Suppressor macrophage treated with lipopolysaccharide for 4 hours (primary cell): ENCODE measurements at regions not wholly inside any gene's neighbourhood (a gene's known extent, or its start where the extent isn't known, plus 50 kb on each side); places are given as distances from the start of the nearest gene placed in this dataset.
"Not testable (repeated sequence)": the region's sequence is repeated elsewhere in the genome, so short reads cannot be mapped to it uniquely, and the experiment has no call there.

Experiments used
- DNase-seq: peaks from one replicate; pipeline ENCODE4 v3.0.0-alpha.2; 2020

DNA sequence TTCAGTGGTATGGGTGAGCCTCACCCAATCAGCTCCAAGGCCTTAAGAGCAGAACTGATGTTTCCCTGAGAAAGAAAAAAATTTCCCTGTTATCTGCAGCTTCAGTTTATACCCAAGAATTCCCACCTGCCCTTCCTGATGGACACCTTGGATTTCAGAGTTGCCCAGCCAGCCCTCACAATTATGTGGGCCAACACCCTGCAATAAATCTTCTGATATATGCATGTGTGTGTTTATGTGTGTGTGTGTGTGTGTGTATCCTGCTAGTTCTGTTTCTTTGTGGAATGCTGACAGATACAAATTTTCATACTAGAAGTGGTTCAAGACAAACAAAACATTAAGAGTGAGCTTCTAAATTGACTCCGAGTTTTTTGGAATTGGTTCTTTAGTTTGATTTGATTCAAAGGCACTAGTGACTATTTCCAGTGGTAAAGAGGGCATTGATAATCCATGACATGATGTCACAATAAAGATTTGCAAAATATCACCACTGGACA, 246.6 kb upstream of the BTBD3 start:
- no peak for DNase-seq

DNA sequence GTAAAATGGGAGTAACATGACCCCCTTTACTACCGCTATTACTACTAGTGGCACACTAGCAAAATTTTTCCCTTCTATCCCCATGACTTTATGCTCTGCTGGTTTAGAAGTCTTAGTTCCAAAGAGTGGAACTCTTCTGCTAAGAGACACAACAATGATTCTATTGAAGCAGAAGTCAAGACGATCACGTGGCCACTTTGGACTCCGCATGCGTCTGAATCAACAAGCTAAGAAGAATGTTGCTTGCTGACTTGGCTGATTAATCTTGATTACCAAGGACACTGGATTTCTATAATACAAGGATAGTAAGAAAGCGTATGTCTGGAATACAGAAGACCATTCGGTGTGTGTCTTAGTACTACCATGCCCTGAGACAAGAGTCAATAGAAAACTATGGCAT, 244.7 kb upstream of the BTBD3 start:
- DNase-seq = no peak

DNA sequence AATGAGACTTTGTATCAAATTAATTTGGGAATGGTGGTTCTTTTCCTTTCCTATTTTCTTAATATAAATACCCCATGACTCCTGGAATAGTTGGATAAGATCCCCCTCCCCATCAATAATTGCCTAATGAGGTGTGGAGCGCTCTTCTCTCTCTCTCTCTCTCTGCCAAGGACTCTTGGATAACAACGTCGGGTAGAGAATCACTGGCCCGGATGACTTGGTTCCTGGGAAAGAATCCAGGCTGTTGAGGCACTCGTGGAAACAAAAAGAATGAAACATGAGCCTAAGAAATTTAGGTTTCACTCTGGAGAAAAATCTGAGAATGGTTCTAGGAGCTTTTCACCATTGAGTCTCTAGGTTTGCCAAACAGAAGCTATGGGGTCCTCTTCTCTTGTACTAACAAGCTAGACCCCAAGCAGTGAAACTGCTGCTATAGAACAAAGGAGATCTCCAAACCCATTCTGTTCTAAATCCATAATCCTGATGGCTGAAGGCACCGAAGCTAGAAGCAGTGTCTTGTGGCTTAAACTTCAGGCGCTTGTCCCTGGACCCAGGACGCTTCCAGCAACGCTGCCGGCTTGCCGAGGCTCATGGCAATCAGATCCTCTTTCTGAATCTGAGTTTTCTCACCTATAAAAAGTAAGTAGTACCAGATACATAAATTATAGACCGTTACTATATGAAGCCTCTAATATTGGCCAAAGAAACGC, 241.6 kb upstream of the BTBD3 start:
- DNase-seq = no peak

DNA sequence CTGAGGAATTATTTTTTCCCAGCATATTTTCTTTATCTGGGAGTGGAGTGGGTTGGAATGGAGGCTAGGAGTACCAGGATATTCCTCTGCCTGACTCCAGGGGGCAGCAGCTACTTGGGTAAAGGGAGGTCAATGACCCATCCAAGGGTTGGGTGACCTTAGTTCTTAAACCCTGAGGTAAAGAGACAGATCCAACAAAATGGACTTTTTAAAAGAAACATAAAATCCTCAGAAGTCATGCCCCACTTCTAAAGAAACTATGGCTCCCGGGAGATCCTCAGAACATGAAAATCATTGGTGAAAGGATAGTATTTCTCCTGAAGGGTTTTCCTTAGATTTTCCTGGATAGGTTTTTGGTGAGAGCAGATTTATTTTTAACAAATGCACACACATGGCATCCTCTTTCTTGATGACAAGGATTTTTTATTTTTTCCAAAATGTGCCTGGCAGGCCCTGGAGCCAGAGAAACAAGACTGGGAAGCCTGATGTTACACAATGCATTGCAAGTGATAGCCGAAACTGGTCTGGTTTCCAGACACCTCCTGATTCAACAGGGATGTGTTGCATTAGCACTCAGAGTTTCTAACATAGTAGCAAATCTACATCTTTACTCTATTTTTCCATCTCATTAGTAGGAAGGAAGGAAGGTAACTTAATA, 240.9 kb upstream of the BTBD3 start:
- DNase-seq = peak; percentile 39

DNA sequence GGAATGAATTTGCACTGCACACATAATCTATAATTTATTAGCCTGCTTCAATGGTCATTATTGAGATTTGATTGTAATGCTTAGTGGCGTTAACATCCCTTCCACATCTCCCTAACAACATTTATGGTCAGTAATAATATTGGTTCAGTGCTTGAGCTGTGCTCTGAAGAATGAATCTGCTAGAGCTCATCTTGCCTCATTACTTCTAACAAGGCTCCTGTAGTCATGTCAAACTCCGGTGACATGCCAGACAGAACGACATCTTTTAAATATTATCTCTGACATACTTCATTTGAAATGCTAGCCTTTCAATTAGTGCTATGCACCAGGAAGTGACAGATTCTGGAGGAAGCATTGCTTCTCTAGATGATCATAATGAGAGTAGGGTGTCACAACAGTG, 240.3 kb upstream of the BTBD3 start:
- DNase-seq = no peak

DNA sequence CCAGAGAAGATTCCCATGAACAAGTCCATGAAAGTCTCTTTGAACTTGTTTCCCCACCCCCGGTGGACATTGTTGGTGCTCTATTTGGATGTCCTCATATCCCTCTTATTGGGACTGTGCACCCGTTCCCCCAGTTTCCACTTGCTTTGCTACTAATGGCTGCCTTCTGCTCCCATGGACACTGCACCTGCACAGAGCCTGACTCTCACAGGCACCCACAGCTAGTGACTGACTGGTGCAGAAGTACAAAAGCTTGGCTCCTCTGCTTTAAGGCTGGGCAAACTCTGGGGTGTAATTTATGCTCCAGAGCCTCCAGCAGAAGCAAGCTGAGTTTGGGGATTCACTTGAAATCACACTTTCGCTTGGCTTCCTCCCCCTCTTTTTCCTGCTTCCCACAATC, 239.9 kb upstream of the BTBD3 start:
- DNase-seq = no peak

DNA sequence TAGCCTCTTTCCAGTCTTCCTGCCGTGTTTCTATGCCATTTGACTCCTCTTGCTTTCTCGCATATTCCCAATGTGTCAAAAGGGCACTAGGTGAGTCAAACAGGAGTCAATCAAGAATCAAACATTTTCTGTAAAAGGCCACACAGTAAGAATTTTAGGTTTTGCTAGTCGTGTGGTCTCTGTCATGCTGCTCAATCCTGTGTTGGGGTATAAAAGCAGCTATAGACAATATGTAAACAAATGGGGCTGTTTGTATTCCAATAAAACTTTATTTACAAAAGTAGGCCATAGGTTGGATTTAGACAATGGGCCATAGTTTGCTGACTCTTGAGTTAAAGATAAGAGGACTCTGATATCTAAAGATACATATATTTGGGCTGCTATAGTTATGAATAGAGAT, 235.4 kb upstream of the BTBD3 start:
- no peak for DNase-seq

DNA sequence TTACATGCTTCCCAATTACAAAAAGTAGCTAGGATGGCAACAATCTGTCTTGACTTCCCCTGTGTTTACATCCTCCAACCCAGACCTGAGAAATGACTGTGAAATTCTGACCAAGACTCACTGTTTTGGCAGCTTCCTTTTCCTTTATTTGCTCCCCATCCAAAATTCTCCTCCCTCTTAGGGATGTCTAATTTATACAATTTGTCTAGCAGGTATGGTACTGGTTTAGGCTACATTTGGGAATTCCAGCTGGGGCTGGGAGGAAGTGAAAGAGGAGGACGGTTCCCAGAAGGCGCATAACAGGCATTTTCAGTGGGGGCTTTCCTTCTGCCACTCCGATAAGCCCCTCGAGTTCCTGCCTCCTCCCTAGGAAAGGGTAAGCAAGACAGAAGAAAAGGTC, 231.5 kb upstream of the BTBD3 start:
- no peak for DNase-seq

DNA sequence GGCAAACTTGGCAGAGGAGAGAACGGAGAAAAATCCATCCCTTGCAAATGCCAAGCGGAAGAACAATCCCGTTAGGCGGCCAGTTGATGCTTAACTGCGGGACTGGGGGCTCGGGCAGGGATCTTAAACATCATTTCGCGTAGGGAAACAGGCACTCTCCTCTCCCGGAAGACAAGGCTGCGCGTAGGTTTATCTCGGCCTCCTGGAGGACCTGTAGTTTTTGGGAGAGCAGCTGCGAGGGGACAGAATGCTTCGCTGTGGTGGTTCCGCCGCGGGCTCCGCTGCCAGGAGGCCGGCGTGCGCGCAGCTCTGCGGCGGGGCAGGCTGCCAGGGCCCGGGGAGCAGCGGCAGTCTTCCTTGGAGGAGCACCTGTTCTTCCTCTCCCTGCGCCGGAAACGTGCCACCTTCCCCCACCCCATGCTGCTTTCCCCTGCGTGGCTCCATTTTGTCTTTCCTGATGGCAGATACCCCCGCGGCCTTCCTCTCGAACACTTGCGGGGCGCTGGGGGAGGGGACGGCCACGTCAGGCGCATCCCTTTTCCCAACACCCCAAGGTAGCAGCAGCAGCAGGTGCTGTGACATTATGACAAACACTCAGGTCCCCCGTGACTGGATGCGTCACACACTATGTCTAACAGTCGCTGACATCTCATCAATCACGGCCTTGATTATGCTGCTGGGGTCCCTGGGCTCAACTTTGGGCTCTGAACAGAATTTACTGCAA, 230.7 kb upstream of the BTBD3 start:
- no peak for DNase-seq

DNA sequence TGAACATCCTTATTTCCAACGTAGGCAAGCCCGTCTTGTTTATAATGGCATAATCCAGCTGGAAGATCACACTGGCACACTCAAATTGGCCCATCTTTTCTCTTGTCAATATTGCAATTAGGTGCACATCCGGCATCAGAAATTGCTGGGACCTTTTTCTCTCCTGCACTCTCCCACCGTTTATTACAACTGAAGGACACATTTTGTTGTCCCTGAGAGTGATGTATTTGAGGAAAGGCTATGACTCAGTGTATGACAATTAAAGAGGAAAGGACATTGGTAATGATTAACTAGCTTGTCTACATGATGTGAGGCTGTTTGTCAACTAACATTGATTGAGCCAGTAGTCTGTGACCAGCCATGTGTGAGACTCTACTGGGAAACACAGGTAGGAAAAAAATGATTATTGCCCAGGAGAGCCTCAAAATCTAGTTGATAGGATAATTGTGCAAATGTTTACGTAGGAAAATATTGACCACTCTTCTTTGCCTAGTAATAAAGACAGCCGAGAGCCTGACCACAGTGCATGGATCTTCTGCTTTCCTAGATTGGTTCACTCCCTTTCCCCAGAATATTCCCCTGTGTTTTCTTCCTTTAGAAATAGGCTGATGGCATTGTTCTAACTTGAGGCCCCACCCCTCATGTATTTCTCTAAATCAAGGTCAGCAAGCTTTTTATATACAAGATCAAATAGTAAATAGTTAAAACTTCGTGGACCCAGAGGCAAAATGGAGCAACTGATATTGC, 230.0 kb upstream of the BTBD3 start:
- DNase-seq = no peak

DNA sequence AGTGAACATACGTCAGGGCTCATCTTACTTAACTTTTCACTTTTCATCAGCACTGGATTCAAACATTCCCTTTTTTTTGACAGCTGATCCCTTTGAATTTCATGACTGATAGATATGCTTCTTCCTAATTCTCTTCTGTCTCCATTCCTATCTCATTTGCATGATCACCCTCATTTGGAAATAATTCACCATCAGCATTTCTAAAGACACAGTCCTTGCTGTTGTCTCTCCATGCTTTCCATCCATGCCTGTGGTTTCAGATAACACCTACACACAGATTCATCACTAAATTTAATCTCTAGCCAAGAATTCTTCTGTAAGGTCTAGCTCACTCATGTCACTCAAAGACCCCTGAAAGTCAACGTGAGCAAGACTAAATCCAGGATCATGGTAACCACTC, 228.4 kb upstream of the BTBD3 start:
- DNase-seq = no peak

DNA sequence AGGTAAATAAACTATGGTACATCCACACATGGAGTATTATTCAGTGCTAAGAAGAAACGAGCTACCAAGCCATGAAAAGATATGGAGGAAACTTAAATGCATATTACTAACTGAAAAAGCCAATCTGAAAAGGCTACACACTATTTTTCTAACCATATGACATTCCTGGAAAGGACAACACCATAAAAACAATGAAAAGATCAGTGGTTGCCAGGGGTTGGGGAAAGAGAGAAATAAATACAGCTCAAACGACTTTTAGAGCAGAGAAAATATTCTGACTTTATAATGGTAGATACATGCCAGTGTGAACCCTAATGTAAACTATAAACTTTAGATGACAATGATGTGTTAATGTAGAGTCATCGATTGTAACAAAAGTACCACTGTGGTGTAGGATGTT, 225.9 kb upstream of the BTBD3 start:
- no peak for DNase-seq

DNA sequence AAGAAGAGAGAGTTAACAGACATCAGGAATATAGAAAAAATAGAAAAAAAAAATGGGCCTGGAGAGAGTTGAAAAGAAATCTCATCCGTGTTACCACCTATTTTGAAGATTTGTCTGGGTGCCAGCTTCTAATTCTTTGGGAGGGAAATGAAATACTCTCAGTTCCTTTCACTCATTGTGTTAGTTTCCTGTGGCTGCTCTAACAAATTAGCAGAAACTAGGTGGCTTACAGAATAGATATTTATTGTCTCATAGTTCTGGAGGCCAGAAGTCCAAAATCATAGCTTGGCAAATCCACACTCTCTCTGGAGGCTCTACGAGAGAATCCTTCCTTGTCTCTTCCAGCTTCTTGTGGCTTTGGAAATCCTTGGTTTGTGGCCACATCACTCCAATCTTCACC, 225.1 kb upstream of the BTBD3 start:
- DNase-seq = no peak

DNA sequence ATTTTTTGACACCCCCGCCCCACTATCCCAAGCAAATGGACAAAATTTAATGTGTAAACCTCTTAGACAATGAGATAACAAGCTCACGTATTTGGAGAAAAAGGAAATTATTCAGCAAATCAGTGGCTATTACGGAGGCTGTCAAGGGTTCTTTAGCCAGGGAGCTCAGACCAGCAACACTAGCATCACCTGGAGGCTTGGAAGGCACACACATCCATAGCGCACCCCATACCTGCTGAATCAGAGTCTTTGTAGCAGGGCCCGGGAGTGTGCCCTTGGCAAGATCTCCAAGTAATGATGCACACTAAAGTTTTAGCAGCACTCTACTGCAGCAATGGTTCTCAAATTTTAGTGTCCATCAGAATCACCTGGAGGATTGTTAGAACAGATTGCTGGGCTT, 223.2 kb upstream of the BTBD3 start:
- no peak for DNase-seq

DNA sequence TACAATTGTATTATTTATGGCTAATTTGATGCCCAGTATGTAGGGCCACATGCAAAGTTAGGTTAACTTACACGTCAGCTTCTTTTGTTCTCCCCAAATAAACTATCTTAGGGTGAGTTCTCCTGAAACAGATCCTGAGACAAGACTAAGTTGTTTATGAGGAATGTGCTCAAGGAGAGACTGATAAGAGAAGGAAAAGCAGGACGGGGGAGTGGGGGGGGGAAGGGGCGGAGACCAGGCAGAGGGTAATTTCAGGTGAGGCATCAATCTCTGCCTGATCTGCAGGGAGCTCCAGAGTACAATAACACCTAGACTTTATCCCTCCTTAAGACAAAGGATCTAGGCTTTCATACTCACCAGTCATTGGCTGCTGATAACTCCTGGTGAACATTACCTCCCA, 220.6 kb upstream of the BTBD3 start:
- no peak for DNase-seq

DNA sequence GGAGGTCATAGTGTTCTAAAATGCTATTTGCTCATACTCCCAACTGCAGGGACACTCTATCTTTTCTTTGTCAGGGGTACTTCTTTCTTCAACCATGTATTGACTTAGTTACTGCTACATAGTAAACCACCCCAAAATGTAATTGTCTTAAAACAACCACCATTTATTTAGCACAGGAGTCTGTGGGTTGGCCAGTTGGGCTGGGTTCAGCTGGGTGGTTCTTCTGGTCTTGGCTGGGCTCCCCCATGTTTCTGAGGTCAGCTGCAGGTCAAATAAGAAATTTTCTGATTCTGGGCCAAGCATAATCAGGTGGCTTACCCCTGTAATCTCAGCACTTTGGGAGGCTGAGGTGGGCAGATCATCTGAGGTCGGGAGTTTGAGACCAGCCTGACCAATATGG, 220.0 kb upstream of the BTBD3 start:
- DNase-seq = no peak

DNA sequence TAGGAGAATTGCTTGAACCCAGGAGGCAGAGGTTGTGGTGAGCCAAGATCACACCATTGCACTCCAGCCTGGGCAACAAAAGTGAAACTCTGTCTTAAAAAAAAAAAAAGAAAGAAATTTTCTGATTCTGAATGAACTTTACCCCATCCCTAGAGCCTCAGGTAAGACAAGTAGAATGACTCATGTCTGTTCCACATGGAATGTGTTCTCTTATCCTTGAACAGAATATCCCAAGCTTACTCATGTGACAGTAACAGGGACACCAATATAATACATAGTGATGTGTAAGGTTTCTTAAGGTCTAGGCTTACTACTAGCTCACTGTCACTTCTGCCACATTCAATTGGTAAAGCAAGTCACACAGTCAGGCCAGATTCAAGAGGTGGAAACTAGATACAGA, 219.6 kb upstream of the BTBD3 start:
- no peak for DNase-seq

DNA sequence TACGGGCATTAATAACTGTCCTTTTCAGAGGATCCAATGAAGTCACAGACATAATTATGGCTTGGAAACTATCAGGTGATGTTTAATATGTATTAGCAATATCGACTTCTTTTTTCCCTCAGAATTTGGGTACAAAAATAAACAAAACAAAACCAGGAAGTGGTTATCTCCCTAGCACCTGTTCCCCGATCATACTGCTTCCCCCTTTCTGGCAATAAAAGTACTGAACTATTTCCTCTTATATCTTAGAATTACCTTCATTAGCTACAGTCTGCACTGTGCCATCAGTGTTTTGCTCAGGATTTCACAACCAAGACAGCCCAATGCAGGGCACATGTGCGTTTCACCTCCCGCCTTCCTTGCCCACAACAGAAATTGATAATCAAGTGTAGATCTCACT, 216.9 kb upstream of the BTBD3 start:
- DNase-seq = no peak

DNA sequence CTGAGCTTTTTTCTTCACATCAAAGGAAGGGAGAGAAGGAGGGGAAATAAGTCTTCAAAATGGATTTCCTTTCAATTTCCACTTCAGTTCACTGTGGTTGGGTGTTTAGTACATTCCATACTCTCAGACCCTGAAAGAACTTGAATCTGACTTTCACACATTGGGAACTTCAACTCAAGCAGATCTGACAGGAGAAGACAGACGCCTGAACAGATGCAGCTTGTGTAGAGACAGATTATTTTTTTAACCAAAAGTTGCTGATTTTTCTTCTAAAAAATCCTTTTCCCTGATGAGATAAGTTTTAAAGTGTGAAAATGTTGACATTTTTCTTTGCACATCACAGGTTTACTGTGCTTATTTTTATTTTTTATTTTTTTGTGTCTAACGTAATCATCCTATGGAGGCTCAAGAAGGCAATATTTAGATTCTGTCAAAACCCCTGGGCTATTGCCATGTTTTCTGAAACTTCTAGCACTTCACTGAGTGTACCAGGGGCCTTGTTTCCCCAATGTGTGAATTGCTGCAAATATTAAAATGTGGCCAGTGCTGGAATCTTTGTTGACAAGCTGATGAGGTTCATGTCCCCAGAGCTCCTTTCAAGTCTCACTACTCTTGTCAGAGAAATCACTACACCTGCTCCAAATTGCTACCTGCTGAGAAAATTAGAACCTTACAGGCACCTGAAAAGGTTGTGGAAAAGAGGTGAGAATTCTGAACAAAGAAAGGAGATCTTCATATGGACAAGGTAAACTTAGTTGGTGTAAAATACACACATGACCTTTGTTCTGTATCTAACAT, 214.8 kb upstream of the BTBD3 start:
- DNase-seq = no peak

DNA sequence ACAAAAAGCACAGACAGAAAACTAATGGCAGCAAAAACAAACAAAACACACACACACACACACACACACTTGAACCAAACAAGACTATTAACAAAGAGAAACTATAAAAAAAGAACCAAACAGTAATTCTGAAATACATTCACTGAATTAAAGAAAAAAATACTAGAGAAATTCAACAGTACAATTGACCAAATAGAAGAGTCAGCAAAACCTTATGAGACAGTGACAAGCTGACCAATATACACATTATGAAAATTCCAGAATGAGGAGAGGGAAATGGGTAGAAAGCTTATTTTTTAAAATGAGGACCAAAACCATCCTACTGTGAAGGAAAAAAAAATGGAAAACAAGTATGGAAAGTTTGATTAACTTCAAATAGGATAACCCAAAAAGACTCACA, 212.2 kb upstream of the BTBD3 start:
- no peak for DNase-seq

DNA sequence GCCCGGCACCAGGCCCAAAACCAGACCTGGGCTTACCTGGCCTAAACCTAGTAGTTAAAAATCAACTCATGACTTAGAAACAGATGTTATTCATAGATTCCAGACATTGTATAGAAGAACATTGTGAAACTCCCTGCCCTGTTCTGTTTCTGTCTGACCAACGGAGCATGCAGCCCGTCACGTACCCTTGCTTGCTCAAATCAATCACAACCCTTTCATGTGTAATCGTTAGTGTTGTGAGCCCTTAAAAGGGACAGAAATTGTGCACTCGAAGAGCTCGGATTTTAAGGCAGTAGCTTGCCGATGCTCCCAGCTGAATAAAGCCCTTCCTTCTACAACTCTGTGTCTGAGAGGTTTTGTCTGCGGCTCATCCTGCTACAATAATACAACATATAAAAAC, 209.5 kb upstream of the BTBD3 start:
- DNase-seq = not testable (repeated sequence)

DNA sequence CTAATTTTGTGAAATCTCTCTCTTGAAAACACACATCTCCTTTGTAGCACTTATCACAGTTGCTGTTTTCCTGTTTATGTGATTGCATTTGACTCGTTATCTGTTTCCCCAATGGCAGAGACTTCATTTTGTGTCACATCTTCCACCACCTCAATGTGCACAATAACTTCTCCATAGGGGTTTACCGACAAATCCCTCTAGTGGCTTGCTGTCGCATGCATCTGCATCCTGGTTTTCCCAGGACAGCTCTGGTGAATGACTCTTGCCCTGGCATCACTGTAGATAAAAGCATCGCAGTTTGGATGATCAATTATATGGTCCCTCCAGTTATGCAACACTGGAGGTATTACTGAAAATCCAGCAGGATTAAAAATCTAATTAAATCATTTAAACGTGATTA, 206.5 kb upstream of the BTBD3 start:
- no peak for DNase-seq
